Activated naive CD4-positive, alpha-beta T cell treated with anti-CD3 and anti-CD28 coated beads, Interleukin-2, amount 50 U/mL, for 72 hours (primary cell): ENCODE measurements at regions not wholly inside any gene's neighbourhood (a gene's known extent, or its start where the extent isn't known, plus 50 kb on each side); places are given as distances from the start of the nearest gene placed in this dataset.
"Not testable (repeated sequence)": the region's sequence is repeated elsewhere in the genome, so short reads cannot be mapped to it uniquely, and the experiment has no call there.

Experiments
- ATAC-seq, 2 donors: fragments of 150-1000 bp; cut with Tn5 transposase; 2 replicates each; pipeline ENCODE4 v1.10.0; 2021; ENCODE audit warnings: mild to moderate bottlenecking in 2 of 2, moderate library complexity in 2 of 2
- DNase-seq, 2 donors: peaks; one replicate each; pipeline ENCODE4 v3.0.0; 2021 to 2022; ENCODE audit warnings: low spot score in 2 of 2
- H3K27ac Mint-ChIP-seq, 2 donors: one replicate each; pipeline ENCODE4 v1.8.0; 2022; ENCODE audit warnings: mild to moderate bottlenecking in 2 of 2, mixed read lengths in 2 of 2
- H3K36me3 Mint-ChIP-seq, 2 donors: one replicate each; pipeline ENCODE4 v1.8.0; 2022; ENCODE audit warnings: mixed read lengths in 2 of 2
- H3K9me3 Mint-ChIP-seq, 2 donors: one replicate each; pipeline ENCODE4 v1.8.0; 2022; ENCODE audit warnings: mixed read lengths in 2 of 2

DNA sequence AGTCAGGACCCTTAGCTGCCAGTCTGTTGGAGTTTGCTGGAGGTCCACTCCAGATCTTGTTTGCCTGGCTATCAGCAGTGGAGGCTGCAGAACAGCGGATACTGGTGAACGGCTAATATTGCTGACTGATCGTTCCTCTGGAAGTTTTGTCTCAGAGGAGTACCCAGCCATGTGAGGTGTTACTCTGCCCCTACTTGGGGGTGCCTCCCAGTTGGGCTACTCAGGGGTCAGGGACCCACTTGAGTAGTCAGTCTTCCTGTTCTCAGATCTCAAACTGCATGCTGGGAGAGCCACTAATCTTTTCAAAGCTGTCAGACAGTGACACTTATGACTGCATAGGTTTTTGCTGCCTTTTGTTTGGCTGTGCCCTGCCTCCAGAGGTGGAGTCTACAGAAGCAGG is 160.5 kb downstream of the OR4A47 start:
- not testable (repeated sequence) for H3K27ac Mint-ChIP-seq, ATAC-seq, DNase-seq
- Mint-ChIP-seq H3K9me3 (peaks cover 22 to 23% of the 10 kb centered on the region in 2 donors), H3K36me3 (peaks cover 0 to 13% of the 10 kb centered on the region in 2 donors)

DNA sequence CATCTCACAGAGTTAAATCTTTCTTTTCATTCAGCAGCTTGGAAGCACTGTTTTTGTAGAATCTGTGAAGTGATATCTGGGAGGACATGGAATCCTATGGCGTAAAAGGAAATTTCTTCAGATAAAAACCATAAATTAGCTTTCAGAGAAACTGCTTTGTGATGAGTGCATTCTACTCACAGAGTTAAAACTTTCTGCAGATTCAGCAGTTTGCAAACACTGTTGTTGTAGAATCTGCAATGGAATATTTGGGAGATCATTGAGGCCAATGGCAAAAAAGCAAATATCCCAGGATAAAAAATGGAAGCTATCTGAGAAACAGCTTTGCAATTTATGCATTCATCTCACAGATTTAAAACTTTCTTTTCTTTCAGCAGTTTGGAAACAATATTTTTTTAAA is 180.6 kb downstream of the OR4A47 start:
- DNase-seq, result no peak
- H3K27ac Mint-ChIP-seq, result no peak overlapping the region
- no peak for ATAC-seq
- peaks cover 20 to 65% of the 10 kb centered on the region in 2 donors for H3K36me3 Mint-ChIP-seq
- peaks cover 18 to 28% of the 10 kb centered on the region in 2 donors for H3K9me3 Mint-ChIP-seq

DNA sequence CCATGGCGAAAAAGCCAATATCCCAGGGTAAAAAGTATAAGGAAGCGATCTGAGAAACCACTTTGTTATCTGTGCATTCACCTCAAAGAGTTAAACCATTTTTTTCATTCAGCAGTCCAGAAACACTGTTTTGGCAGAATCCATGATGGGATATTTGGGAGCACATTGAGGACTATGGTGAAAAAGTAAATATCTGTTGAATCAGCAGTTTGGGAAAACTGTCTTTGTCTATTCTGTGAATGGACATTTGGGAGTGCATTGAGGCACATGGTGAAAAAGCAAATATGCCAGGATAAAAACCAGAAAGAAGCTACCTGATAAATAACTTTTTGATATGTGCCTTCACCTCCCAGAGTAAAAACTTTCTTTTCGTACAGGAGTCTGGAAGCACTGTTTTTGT is 187.4 kb downstream of the OR4A47 start:
- Mint-ChIP-seq H3K9me3 (peaks cover 30 to 38% of the 10 kb centered on the region in 2 donors), H3K27ac (no peak overlapping the region), H3K36me3 (peaks cover 27 to 63% of the 10 kb centered on the region in 2 donors)
- DNase-seq, result no peak
- ATAC-seq, result no peak

DNA sequence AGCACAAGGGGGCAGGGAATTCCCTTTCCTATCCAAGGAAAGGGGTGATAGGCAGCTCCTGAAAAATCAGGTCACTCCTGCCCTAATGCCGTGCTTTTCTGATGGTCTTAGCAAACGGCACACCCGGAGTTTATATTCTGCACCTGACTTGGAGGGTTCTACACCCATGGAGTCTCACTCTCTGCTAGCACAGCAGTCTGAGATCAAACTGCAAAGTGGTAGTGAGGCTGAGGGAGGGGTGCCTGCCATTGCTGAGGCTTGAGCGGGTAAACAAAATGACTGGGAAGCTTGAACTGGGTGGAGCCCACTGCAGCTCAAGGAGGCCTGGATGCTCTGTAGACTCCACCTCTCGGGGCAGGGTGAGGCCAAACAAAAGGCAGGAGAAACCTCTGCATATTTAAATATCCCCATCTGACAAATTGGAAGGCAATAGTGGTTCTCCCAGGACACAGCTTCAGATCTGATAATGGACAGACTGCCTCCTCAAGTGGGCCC is 194.7 kb downstream of the OR4A47 start:
- H3K36me3 Mint-ChIP-seq, result peaks cover 17 to 41% of the 10 kb centered on the region in 2 donors
- DNase-seq (no peak), ATAC-seq (no peak)
- peaks cover 43 to 44% of the 10 kb centered on the region in 2 donors for H3K9me3 Mint-ChIP-seq
- no peak overlapping the region for H3K27ac Mint-ChIP-seq

DNA sequence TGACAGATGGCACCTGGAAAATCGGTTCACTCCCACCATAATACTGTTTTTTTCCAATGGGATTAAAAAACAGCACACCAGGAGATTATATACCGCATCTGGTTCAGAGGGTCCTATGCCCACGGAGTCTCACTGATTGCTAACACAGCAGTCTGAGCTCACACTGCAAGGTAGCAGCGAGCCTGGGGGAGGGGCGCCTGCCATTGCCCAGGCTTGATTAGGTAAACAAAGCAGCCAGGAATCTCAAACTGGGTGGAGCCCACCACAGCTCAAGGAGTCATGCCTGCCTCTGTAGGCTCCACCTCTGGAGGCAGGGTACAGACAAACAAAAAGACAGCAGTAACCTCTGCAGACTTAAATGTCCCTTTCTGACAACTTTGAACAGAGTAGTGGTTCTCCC is 240.9 kb downstream of the OR4A47 start:
- Mint-ChIP-seq H3K9me3 (peaks cover 15 to 18% of the 10 kb centered on the region in 2 donors), H3K36me3 (peaks cover 15 to 44% of the 10 kb centered on the region in 2 donors)
- DNase-seq, H3K27ac Mint-ChIP-seq, ATAC-seq: not testable (repeated sequence)

DNA sequence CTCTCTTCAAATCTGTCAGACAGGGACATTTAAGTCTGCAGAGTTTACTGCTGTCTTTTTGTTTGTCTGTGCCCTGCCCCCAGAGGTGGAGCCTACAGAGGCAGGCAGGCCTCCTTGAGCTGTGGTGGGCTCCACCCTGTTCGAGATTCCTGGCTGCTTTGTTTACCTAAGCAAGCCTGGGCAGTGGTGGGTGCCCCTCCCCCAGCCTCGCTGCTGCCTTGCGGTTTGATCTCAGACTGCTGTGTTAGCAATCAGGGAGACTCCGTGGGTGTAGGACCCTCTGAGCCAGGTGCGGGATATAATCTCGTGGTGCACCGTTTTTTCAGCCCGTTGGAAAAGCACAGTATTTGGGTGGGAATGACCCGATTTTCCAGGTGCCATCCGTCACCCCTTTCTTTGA is 233.6 kb downstream of the TRIM51G start:
- not testable (repeated sequence) for H3K27ac Mint-ChIP-seq, ATAC-seq, DNase-seq
- peaks cover 11 to 19% of the 10 kb centered on the region in 2 donors for H3K9me3 Mint-ChIP-seq
- H3K36me3 Mint-ChIP-seq, result peaks cover 6 to 24% of the 10 kb centered on the region in 2 donors
